ENCODE measurements at regions not wholly inside any gene's neighbourhood (a gene's known extent, or its start where the extent isn't known, plus 50 kb on each side); places are given as distances from the start of the nearest gene placed in this dataset.

DNA sequence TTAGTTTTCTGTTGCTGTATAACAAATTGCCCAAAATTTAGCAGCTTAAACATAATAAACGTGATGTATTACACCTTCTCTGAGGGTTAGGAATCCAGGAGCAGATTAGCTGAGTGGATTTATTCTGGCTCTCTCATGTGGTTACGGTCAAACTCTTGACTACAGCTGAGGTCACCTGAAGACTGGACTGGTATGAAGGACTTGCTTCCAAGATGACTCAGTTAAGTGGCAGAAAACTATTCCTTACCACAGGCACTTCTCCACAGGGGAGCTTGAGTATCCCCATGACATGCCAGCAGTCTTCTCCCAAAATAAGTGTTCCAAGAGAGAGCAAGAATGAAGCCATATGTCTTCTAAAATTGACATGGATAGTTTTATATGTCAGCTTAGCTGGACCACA, 957.2 kb upstream of the GHITM start:
- TF ChIP-seq, protein P1, sequence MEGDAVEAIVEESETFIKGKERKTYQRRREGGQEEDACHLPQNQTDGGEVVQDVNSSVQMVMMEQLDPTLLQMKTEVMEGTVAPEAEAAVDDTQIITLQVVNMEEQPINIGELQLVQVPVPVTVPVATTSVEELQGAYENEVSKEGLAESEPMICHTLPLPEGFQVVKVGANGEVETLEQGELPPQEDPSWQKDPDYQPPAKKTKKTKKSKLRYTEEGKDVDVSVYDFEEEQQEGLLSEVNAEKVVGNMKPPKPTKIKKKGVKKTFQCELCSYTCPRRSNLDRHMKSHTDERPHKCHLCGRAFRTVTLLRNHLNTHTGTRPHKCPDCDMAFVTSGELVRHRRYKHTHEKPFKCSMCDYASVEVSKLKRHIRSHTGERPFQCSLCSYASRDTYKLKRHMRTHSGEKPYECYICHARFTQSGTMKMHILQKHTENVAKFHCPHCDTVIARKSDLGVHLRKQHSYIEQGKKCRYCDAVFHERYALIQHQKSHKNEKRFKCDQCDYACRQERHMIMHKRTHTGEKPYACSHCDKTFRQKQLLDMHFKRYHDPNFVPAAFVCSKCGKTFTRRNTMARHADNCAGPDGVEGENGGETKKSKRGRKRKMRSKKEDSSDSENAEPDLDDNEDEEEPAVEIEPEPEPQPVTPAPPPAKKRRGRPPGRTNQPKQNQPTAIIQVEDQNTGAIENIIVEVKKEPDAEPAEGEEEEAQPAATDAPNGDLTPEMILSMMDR (conservative IDR thresholded peaks at IDR 0.05): no peak
- no peak for TF ChIP-seq ZFX (IDR thresholded peaks at IDR 0.05)

Measured in C4-2B (cell line).